ENCODE measurements at regions not wholly inside any gene's neighbourhood (a gene's known extent, or its start where the extent isn't known, plus 50 kb on each side); places are given as distances from the start of the nearest gene placed in this dataset.

DNA sequence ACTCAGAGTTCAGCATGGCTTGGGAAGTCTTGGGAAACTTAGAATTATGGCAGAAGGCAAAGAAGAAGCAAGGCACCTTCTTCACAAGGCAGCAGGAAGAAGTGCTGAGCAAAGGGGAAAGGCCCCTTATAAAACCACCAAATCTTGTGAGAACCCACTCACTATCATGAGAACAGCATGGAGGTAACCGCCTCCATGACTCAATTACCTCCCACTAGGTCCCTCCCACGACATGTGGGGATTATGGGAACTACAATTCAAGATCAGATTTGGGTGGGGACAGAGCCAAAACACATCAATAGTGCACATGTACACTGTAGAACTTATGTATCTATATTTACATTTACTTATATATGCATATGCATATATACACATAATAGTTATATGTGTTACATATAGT lies 565.3 kb upstream of the NR2F2 start:
- TF ChIP-seq, protein P1, sequence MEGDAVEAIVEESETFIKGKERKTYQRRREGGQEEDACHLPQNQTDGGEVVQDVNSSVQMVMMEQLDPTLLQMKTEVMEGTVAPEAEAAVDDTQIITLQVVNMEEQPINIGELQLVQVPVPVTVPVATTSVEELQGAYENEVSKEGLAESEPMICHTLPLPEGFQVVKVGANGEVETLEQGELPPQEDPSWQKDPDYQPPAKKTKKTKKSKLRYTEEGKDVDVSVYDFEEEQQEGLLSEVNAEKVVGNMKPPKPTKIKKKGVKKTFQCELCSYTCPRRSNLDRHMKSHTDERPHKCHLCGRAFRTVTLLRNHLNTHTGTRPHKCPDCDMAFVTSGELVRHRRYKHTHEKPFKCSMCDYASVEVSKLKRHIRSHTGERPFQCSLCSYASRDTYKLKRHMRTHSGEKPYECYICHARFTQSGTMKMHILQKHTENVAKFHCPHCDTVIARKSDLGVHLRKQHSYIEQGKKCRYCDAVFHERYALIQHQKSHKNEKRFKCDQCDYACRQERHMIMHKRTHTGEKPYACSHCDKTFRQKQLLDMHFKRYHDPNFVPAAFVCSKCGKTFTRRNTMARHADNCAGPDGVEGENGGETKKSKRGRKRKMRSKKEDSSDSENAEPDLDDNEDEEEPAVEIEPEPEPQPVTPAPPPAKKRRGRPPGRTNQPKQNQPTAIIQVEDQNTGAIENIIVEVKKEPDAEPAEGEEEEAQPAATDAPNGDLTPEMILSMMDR (conservative IDR thresholded peaks at IDR 0.05 in 1 of 2, IDR thresholded peaks at IDR 0.05 in 1 of 2; ENCODE audit: low read depth in 1 of 2, low read length in 2 of 2), result no peak
- no peak for TF ChIP-seq EZH2 (IDR thresholded peaks at IDR 0.05; ENCODE audit: low read length, missing control alignments)

Measured in fibroblast of lung (primary cell).